Spleen (tissue), 11 donors: ENCODE measurements at regions not wholly inside any gene's neighbourhood (a gene's known extent, or its start where the extent isn't known, plus 50 kb on each side); places are given as distances from the start of the nearest gene placed in this dataset.

ENCODE experiments used
- DNase-seq: peaks from one replicate; pipeline ENCODE4 v3.0.0-alpha.2; 2020
- H3K27ac ChIP-seq, 8 donors: fragments of 200-600 bp; sonication (generic) in 7 of 8; 1 replicate in 4 of 8; 2 replicates in 4 of 8; pipeline versions ENCODE4 v1.5.0 to v1.8.0; 2016 to 2021; ENCODE audit warnings: inconsistent platforms in 4 of 8, mild to moderate bottlenecking in 4 of 8, moderate library complexity in 1 of 8
- H3K27me3 ChIP-seq, 7 donors: fragments of 200-600 bp; sonication (generic) in 6 of 7; replicated peaks in 1 of 7; 1 replicate in 4 of 7; 2 replicates in 3 of 7; pipeline versions ENCODE4 v1.5.0 to v1.8.0; 2016 to 2021; ENCODE audit warnings: inconsistent platforms in 3 of 7, mild to moderate bottlenecking in 1 of 7
- H3K36me3 ChIP-seq, 6 donors: fragments of 200-600 bp; sonication (generic) in 5 of 6; 1 replicate in 4 of 6; 2 replicates in 2 of 6; pipeline versions ENCODE4 v1.5.0 to v1.8.0; 2016 to 2021; ENCODE audit warnings: inconsistent platforms in 2 of 6
- H3K4me1 ChIP-seq, 6 donors: fragments of 200-600 bp; sonication (generic) in 5 of 6; 1 replicate in 3 of 6; 2 replicates in 3 of 6; pipeline versions ENCODE4 v1.5.0 to v1.8.0; 2016 to 2021; ENCODE audit warnings: inconsistent platforms in 3 of 6
- H3K4me3 ChIP-seq, 8 donors: fragments of 200-600 bp; sonication (generic) in 7 of 8; 1 replicate in 4 of 8; 2 replicates in 4 of 8; pipeline versions ENCODE4 v1.5.0 to v1.8.0; 2016 to 2021; ENCODE audit warnings: inconsistent platforms in 4 of 8, mild to moderate bottlenecking in 4 of 8, moderate library complexity in 2 of 8
- H3K9me3 ChIP-seq, 8 donors: fragments of 200-600 bp; sonication (generic) in 7 of 8; 1 replicate in 4 of 8; 2 replicates in 4 of 8; pipeline versions ENCODE4 v1.5.0 to v1.8.0; 2016 to 2021; ENCODE audit warnings: inconsistent platforms in 4 of 8
- POLR2A ChIP-seq, 3 donors: fragments of 450-650 bp; IDR thresholded peaks; one replicate each; pipeline ENCODE4 v1.5.1; 2017; ENCODE audit warnings: antibody characterized with exemption in 3 of 3, mild to moderate bottlenecking in 1 of 3
- POLR2AphosphoS5 ChIP-seq, 3 donors: sonication (generic); formaldehyde crosslinking; IDR thresholded peaks; one replicate each; pipeline ENCODE4 v1.5.1; 2017; ENCODE audit warnings: antibody characterized with exemption in 3 of 3
- WGBS, 5 donors: extraction: QIAGEN DNeasy Blood & Tissue Kit in 3 of 5; methylation state at CpG; one replicate each; pipeline versions ENCODE4 v1.1.5 to v1.1.7; 2013 to 2018; 5-methylcytosine and 5-hydroxymethylcytosine counted together
- intact Hi-C: fragments of 100-400 bp; cut with DNase I; formaldehyde crosslinking; loops from one replicate; pipeline ENCODE4 v1.15.0; 2023; ENCODE audit warnings: low total_unique reads
- TF ChIP-seq, protein P1 (sequence below), 11 experiments: fragments of 200-600 bp in 7 of 11; fragments of 450-650 bp in 4 of 11; sonication (generic) in 4 of 11; IDR thresholded peaks in 8 of 11; conservative IDR thresholded peaks in 3 of 11; 1 replicate in 7 of 11; 2 replicates in 4 of 11; pipeline versions ENCODE4 v1.4.0 to v1.8.0; 2016 to 2021; ENCODE audit warnings: antibody characterized with exemption in 11 of 11, inconsistent platforms in 4 of 11, mild to moderate bottlenecking in 1 of 11
- donor health status: healthy with polysubstance abuse.
- donor health status: DM: no; HTN: no; CAD: no; lungs with moderate emphysema.
- donor health status: DM: no; HTN: no; CAD: no.
- donor health status: Bipolar disorder and iron deficiency.
- donor health status: healthy.
- donor health status: DM: no; HTN: no; CAD: no.
- donor health status: DM: yes; HTN: yes; CAD: no.

DNA sequence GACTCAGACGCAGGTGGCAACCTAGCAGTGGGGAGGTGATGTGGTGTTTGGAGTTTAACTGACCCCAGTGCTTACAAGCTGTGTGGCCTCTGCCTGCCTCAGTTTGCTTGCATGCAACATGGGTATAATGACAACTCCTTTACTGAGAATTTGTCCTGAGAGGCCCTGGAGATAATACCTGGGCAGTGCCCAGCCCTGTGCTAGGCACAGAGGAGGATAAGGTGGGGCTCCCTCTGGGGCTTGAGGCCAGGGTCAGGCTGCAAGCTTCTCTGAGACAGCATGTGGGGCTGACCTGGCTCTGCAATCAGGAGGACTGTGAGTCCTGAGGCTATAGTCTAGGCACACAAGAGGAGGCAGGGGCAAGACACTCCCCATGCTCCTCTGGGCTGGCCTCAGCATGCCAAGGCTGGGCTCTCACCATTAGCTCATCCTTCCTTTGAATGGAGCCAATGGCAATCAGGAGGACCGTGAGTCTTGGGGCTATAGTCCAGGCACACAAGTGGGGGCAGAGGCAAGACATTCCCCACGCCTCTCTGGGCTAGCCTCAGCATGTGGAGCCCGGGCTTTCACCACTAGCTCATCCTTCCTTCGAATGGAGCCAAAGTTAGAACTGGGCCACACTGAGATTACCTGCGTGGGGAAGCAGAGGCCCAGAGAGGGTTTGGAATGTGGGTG lies 147.9 kb downstream of the RPS24 start:
- no peak overlapping the region for H3K27ac ChIP-seq
- H3K27me3 ChIP-seq = peaks cover 0 to 4% (median 0%) of the 10 kb centered on the region in 7 donors
- H3K4me3 ChIP-seq = no peak overlapping the region
- intact Hi-C loops = no loop called here
- peaks cover 4 to 16% (median 8%) of the 10 kb centered on the region in 6 donors for H3K4me1 ChIP-seq
- no peaks in the 10 kb centered on the region for H3K9me3 ChIP-seq
- TF ChIP-seq, protein P1, sequence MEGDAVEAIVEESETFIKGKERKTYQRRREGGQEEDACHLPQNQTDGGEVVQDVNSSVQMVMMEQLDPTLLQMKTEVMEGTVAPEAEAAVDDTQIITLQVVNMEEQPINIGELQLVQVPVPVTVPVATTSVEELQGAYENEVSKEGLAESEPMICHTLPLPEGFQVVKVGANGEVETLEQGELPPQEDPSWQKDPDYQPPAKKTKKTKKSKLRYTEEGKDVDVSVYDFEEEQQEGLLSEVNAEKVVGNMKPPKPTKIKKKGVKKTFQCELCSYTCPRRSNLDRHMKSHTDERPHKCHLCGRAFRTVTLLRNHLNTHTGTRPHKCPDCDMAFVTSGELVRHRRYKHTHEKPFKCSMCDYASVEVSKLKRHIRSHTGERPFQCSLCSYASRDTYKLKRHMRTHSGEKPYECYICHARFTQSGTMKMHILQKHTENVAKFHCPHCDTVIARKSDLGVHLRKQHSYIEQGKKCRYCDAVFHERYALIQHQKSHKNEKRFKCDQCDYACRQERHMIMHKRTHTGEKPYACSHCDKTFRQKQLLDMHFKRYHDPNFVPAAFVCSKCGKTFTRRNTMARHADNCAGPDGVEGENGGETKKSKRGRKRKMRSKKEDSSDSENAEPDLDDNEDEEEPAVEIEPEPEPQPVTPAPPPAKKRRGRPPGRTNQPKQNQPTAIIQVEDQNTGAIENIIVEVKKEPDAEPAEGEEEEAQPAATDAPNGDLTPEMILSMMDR (IDR thresholded peaks at IDR 0.05 in 8 of 11, conservative IDR thresholded peaks at IDR 0.05 in 3 of 11) = no peak
- TF ChIP-seq POLR2A (IDR thresholded peaks at IDR 0.05) (no peak), POLR2AphosphoS5 (IDR thresholded peaks at IDR 0.05) (no peak)
- 87 to 96% (median 92%) methylated on average over 4 to 6 of the region's 6 CpGs for WGBS, 5 donors
- no peak for DNase-seq
- no peaks in the 10 kb centered on the region for H3K36me3 ChIP-seq

DNA sequence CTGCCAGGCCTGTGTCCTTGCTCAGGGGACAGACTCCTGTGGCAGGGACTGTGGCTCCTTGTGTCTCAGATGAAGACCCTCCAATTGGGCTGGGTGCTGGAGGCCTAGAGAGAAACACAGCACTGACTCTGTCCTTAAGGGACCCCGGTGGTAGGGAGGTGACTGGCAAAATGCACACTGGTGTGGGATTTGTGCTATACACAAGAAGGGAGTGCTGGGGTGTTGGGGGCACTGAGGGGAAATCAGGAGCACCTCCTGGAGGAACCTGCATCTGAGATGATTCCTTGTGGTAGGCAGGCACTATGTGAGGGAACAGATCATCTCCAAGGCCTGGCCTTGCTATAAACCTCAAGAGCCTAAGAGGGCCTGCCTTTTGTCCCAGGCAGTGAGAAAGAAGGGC lies 149.2 kb downstream of the RPS24 start:
- TF ChIP-seq POLR2AphosphoS5 (IDR thresholded peaks at IDR 0.05) (no peak), POLR2A (IDR thresholded peaks at IDR 0.05) (no peak)
- TF ChIP-seq, protein P1 (IDR thresholded peaks at IDR 0.05 in 8 of 11, conservative IDR thresholded peaks at IDR 0.05 in 3 of 11) = no peak
- no peak overlapping the region for H3K27ac ChIP-seq
- no peaks in the 10 kb centered on the region for H3K9me3 ChIP-seq
- no peaks in the 10 kb centered on the region for H3K36me3 ChIP-seq
- H3K4me1 ChIP-seq = peaks cover 4 to 16% (median 8%) of the 10 kb centered on the region in 6 donors
- H3K27me3 ChIP-seq = peaks cover 0 to 4% (median 0%) of the 10 kb centered on the region in 7 donors
- H3K4me3 ChIP-seq = no peak overlapping the region
- WGBS, 5 donors = 70 to 93% (median 88%) methylated on average over 1 of the region's 1 CpG
- DNase-seq = no peak
- intact Hi-C loops = no loop called here

DNA sequence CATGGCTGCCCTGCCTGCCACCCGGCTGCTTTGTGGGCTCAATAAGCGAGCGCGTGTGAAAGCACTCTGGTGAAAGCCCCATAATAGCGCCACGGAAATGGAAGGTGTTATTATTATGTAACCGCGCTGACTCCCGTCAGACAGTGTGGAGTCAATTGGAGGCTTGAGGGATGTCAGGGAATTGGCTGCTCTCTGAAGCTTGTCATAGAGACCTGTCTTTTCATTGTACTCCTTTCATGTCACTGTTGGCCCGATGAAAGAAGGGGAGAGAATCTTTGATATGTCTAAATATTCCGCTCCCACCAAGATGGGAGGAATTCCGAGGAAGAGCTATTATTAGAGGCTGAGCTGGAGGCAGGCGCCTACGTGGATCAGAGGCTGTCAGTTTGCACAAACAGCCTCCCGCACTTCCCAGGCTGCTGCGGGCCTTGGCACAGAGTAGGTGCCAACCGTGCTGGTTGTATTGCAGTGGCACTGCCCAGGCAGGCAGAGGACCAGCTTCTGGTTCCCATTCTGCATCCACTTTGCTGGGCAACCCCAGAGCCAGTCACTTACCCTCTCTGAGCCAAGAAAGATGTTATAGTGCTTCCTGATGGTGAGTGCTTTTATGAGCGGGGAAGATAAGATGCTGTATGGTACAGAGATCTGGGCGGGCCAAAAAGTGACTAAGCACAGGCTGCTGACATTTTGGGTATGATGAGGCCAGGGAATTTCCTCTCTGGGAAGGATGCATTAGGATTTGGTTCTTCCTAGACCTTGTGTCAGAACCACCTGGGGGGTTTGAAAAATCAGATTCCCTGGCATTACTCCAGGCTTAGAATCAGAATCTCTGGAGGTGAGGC lies 151.4 kb downstream of the RPS24 start:
- no peaks in the 10 kb centered on the region for H3K9me3 ChIP-seq
- H3K27ac ChIP-seq = no peak overlapping the region
- DNase-seq = peak; percentile 15
- H3K36me3 ChIP-seq = no peaks in the 10 kb centered on the region
- intact Hi-C loops = no loop called here
- H3K4me1 ChIP-seq = peaks cover 4 to 16% (median 8%) of the 10 kb centered on the region in 6 donors
- H3K4me3 ChIP-seq = no peak overlapping the region
- WGBS, 5 donors = 88 to 93% (median 92%) methylated on average over 19 of the region's 19 CpGs
- TF ChIP-seq, protein P1 (IDR thresholded peaks at IDR 0.05 in 8 of 11, conservative IDR thresholded peaks at IDR 0.05 in 3 of 11) = no peak
- no peak for TF ChIP-seq POLR2AphosphoS5 (IDR thresholded peaks at IDR 0.05)
- TF ChIP-seq POLR2A (IDR thresholded peaks at IDR 0.05) = no peak
- H3K27me3 ChIP-seq = peaks cover 0 to 4% (median 0%) of the 10 kb centered on the region in 7 donors

DNA sequence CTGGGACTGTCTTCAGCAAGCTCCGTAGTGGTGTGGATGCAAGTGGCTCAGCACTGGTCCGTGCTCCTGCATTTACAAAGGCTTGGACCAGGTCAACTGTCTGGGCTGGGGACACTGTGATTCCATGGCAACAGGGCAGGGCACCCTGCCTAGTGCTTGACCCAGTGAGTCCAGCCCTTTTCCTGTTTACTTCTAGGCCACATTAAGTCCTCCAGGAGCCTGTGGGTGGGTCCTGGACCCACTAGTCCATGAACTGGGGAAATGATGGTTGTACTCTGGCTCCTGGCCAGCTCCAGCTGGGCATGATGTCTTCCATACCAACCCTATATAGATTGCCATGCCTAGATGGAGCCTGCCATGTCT lies 152.0 kb downstream of the RPS24 start:
- H3K27ac ChIP-seq = peak overlapping the region in 2 of 8 donors; percentile 54 to 57
- TF ChIP-seq POLR2A (IDR thresholded peaks at IDR 0.05) = no peak
- TF ChIP-seq POLR2AphosphoS5 (IDR thresholded peaks at IDR 0.05) = peak in 2 of 3 donors; percentile 64 to 69

More for the DNA sequence above, 152.0 kb downstream of the RPS24 start:
- intact Hi-C loops = no loop called here
- H3K9me3 ChIP-seq = no peaks in the 10 kb centered on the region
- peak; percentile 78 for DNase-seq
- 49 to 90% (median 81%) methylated on average over 2 of the region's 2 CpGs for WGBS, 5 donors
- no peaks in the 10 kb centered on the region for H3K36me3 ChIP-seq
- H3K27me3 ChIP-seq = no peaks in the 10 kb centered on the region
- peaks cover 4 to 16% (median 8%) of the 10 kb centered on the region in 6 donors for H3K4me1 ChIP-seq
- H3K4me3 ChIP-seq = no peak overlapping the region
